ENCODE measurements at regions not wholly inside any gene's neighbourhood (a gene's known extent, or its start where the extent isn't known, plus 50 kb on each side); places are given as distances from the start of the nearest gene placed in this dataset.

DNA sequence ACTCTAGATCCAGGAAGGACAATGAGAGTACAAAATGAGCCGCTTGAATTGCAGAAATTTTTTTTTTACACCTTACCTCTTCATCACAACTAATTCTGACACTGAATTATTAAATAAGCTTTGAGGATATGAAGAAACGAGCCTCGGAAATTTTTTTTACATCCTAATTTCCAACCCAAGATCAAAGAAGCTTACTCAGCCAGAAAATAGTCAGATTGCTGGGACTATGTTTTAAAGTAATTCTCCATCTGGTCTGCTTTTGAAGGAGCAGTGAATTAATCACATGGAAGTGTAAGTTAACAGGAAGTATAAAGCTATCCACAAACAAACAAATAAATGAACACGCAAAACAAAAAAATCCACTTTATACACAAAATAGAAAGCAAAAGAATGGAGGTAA lies 437.0 kb upstream of the KCNMB2 start:
- H3K36me3 ChIP-seq = no peaks in the 10 kb centered on the region

GRCh38 chr3:178099862-178100261 lies 436.4 kb upstream of the KCNMB2 start:
- intact Hi-C loops (cut with DNase I) = no loop called here
- DNase-seq (ENCODE audit: low spot score in 2 of 2) = no peak
- Histone ChIP-seq H3K27ac (no peak overlapping the region), H3K4me3 (no peak overlapping the region), H3K4me1 (peaks cover 0 to 2% of the 10 kb centered on the region in 2 donors), H3K27me3 (no peaks in the 10 kb centered on the region), H3K9me3 (no peaks in the 10 kb centered on the region), H3K36me3 (no peaks in the 10 kb centered on the region)
- no peak for TF ChIP-seq CTCF (IDR thresholded peaks at IDR 0.05)

More for the DNA sequence above, 437.0 kb upstream of the KCNMB2 start:
- TF ChIP-seq CTCF (IDR thresholded peaks at IDR 0.05) = no peak
- DNase-seq (ENCODE audit: low spot score in 2 of 2) = no peak
- H3K27ac ChIP-seq = no peak overlapping the region
- no peaks in the 10 kb centered on the region for H3K27me3 ChIP-seq
- H3K4me1 ChIP-seq = peaks cover 0 to 2% of the 10 kb centered on the region in 2 donors
- no peaks in the 10 kb centered on the region for H3K9me3 ChIP-seq
- intact Hi-C loops (cut with DNase I) = no loop called here
- H3K4me3 ChIP-seq = no peak overlapping the region

GRCh38 chr3:178100908-178101307 lies 435.3 kb upstream of the KCNMB2 start:
- Histone ChIP-seq H3K4me1 (peaks cover 0 to 2% of the 10 kb centered on the region in 2 donors), H3K36me3 (no peaks in the 10 kb centered on the region), H3K27me3 (no peaks in the 10 kb centered on the region), H3K9me3 (no peaks in the 10 kb centered on the region), H3K4me3 (no peak overlapping the region), H3K27ac (no peak overlapping the region)
- no peak for TF ChIP-seq CTCF (IDR thresholded peaks at IDR 0.05)
- DNase-seq (ENCODE audit: low spot score in 2 of 2) = no peak
- intact Hi-C loops (cut with DNase I) = no loop called here

- peaks cover 0 to 2% of the 10 kb centered on the region in 2 donors for H3K4me1 ChIP-seq
- intact Hi-C loops (cut with DNase I) = no loop called here
- H3K4me3 ChIP-seq = no peak overlapping the region
- no peaks in the 10 kb centered on the region for H3K27me3 ChIP-seq
- no peak for TF ChIP-seq CTCF (IDR thresholded peaks at IDR 0.05)
- H3K27ac ChIP-seq = no peak overlapping the region
- no peaks in the 10 kb centered on the region for H3K9me3 ChIP-seq
- H3K36me3 ChIP-seq = no peaks in the 10 kb centered on the region
- no peak for DNase-seq (ENCODE audit: low spot score in 2 of 2)
These were observed 433.1 kb upstream of the KCNMB2 start for GRCh38 chr3:178103140-178103539.

GRCh38 chr3:178107804-178108203 lies 428.4 kb upstream of the KCNMB2 start:
- DNase-seq (ENCODE audit: low spot score in 2 of 2) = no peak
- no peaks in the 10 kb centered on the region for H3K36me3 ChIP-seq
- H3K27me3 ChIP-seq = no peaks in the 10 kb centered on the region
- no peak overlapping the region for H3K27ac ChIP-seq
- no peak for TF ChIP-seq CTCF (IDR thresholded peaks at IDR 0.05)
- H3K4me1 ChIP-seq = no peaks in the 10 kb centered on the region
- intact Hi-C loops (cut with DNase I) = no loop called here
- no peak overlapping the region for H3K4me3 ChIP-seq
- no peaks in the 10 kb centered on the region for H3K9me3 ChIP-seq

- intact Hi-C loops (cut with DNase I) = no loop called here
- no peaks in the 10 kb centered on the region for H3K36me3 ChIP-seq
- no peaks in the 10 kb centered on the region for H3K27me3 ChIP-seq
- H3K4me1 ChIP-seq = no peaks in the 10 kb centered on the region
- no peak for DNase-seq (ENCODE audit: low spot score in 2 of 2)
- TF ChIP-seq CTCF (IDR thresholded peaks at IDR 0.05) = no peak
- no peak overlapping the region for H3K27ac ChIP-seq
- H3K9me3 ChIP-seq = no peaks in the 10 kb centered on the region
- H3K4me3 ChIP-seq = no peak overlapping the region
These were observed 426.5 kb upstream of the KCNMB2 start for GRCh38 chr3:178109691-178110090.

All from ascending aorta (tissue), 2 donors.